GM21390 (cell line): ENCODE measurements at regions not wholly inside any gene's neighbourhood (a gene's known extent, or its start where the extent isn't known, plus 50 kb on each side); places are given as distances from the start of the nearest gene placed in this dataset.

Source experiments
- ATAC-seq: cut with Tn5 transposase; IDR thresholded peaks from one replicate; pipeline ENCODE4 v1.9.1; 2021; ENCODE audit not compliant: unreplicated experiment

- no peak for ATAC-seq
Measured at GRCh38 chr4:136461533-136461932, 1070.8 kb downstream of the PCDH18 start.

- no peak for ATAC-seq
Measured at GRCh38 chr4:136458326-136458725, 1074.0 kb downstream of the PCDH18 start.

- no peak for ATAC-seq
Measured at GRCh38 chr4:136457577-136457976, 1074.7 kb downstream of the PCDH18 start.

- ATAC-seq = no peak
Measured at GRCh38 chr4:136457004-136457403, 1075.3 kb downstream of the PCDH18 start.

- no peak for ATAC-seq
Measured at GRCh38 chr4:136443006-136443405, 1089.3 kb downstream of the PCDH18 start.

GRCh38 chr4:136442447-136442846 lies 1089.8 kb downstream of the PCDH18 start:
- no peak for ATAC-seq

- no peak for ATAC-seq
Measured at GRCh38 chr4:136441629-136442282, 1090.5 kb downstream of the PCDH18 start.

GRCh38 chr4:136438645-136439044 lies 1093.6 kb downstream of the PCDH18 start:
- no peak for ATAC-seq

- ATAC-seq = no peak
Measured at GRCh38 chr4:136424052-136424451, 1108.2 kb downstream of the PCDH18 start.

GRCh38 chr4:136414981-136415380 lies 1117.3 kb downstream of the PCDH18 start:
- no peak for ATAC-seq

- ATAC-seq = no peak
Measured at GRCh38 chr4:136412708-136413107, 1119.6 kb downstream of the PCDH18 start.

- no peak for ATAC-seq
Measured at GRCh38 chr4:136400829-136401228, 1131.5 kb downstream of the PCDH18 start.

- ATAC-seq = no peak
Measured at GRCh38 chr4:136395212-136395722, 1137.0 kb downstream of the PCDH18 start.

- no peak for ATAC-seq
Measured at GRCh38 chr4:136392576-136392975, 1139.7 kb downstream of the PCDH18 start.

- no peak for ATAC-seq
Measured at GRCh38 chr4:136390824-136391223, 1141.5 kb downstream of the PCDH18 start.

GRCh38 chr4:136383082-136383481 lies 1149.2 kb downstream of the PCDH18 start:
- no peak for ATAC-seq

- no peak for ATAC-seq
Measured at GRCh38 chr4:136371231-136371630, 1161.1 kb downstream of the PCDH18 start.

- no peak for ATAC-seq
Measured at GRCh38 chr4:136369073-136369472, 1163.2 kb downstream of the PCDH18 start.

- no peak for ATAC-seq
Measured at GRCh38 chr4:136357556-136357955, 1174.7 kb downstream of the PCDH18 start.

GRCh38 chr4:136355970-136356369 lies 1176.3 kb downstream of the PCDH18 start:
- ATAC-seq = no peak

- no peak for ATAC-seq
Measured at GRCh38 chr4:136343340-136343739, 1189.0 kb downstream of the PCDH18 start.

GRCh38 chr4:136342666-136343065 lies 1189.6 kb downstream of the PCDH18 start:
- ATAC-seq = no peak

GRCh38 chr4:136337216-136337615 lies 1195.1 kb downstream of the PCDH18 start:
- ATAC-seq = no peak
